HAP-1 (cell line): ENCODE measurements at regions not wholly inside any gene's neighbourhood (a gene's known extent, or its start where the extent isn't known, plus 50 kb on each side); places are given as distances from the start of the nearest gene placed in this dataset.

Experiments
- DNase-seq, 2 experiments: peaks; one replicate each; pipeline ENCODE4 v3.0.0-alpha.2; 2016 to 2020; ENCODE audit warnings: low spot score in 2 of 2
- H3K27me3 ChIP-seq: fragments of 250-450 bp; sonication (Bioruptor Pico); 2 replicates; pipeline ENCODE4 v1.5.1; 2020; ENCODE audit warnings: low read depth, mild to moderate bottlenecking, moderate library complexity
- H3K36me3 ChIP-seq: fragments of 250-450 bp; sonication (Bioruptor Pico); replicated peaks from 2 replicates; pipeline ENCODE4 v1.5.1; 2020; ENCODE audit warnings: mild to moderate bottlenecking
- H3K4me1 ChIP-seq: fragments of 250-450 bp; sonication (Bioruptor Pico); 2 replicates; pipeline ENCODE4 v1.5.1; 2020; ENCODE audit warnings: mild to moderate bottlenecking
- H3K4me3 ChIP-seq: fragments of 250-450 bp; sonication (Bioruptor Pico); 2 replicates; pipeline ENCODE4 v1.5.1; 2020; ENCODE audit warnings: mild to moderate bottlenecking, moderate library complexity
- H3K9me3 ChIP-seq: fragments of 250-450 bp; sonication (Bioruptor Pico); 2 replicates; pipeline ENCODE4 v1.5.1; 2020; ENCODE audit warnings: mild to moderate bottlenecking, moderate library complexity
- in situ Hi-C: fragments of 300-500 bp; cut with MboI; formaldehyde crosslinking; loops from 3 replicates; pipeline ENCODE4 v1.14.3; 2020; ENCODE audit warnings: low sequenced_read_pairs, inconsistent platforms, mixed read lengths

DNA sequence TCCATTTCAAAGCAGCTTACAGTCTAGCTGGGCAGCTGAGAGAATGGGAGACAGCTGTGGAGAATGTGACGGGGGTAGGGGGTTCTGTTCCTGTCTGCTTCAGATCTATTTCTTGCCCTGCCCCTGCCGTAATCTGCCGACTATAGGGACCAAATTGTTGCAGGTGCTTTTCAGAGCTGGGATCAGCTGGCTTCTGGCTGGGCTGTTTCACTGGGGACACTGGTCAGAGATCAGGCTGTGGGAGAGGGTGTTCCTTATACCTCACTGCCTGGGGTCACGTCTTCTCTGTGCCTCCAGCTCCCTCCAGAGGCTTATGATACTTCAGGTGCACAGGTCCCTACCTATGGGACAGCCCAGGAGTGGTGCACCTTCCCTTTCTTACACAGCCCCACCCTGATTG lies 514.9 kb upstream of the GOT2 start:
- Histone ChIP-seq H3K36me3 (no peaks in the 10 kb centered on the region), H3K4me1 (no peaks in the 10 kb centered on the region), H3K27me3 (no peaks in the 10 kb centered on the region), H3K4me3 (no peak overlapping the region), H3K9me3 (no peaks in the 10 kb centered on the region)
- in situ Hi-C loops: no loop called here
- no peak for DNase-seq

- no peaks in the 10 kb centered on the region for H3K36me3 ChIP-seq
- H3K9me3 ChIP-seq: no peaks in the 10 kb centered on the region
- DNase-seq: no peak
- no peaks in the 10 kb centered on the region for H3K4me1 ChIP-seq
- H3K27me3 ChIP-seq: 0 out of 2 replicates have a peak, but pooled peaks cover 3% of the 10 kb centered on the region
- H3K4me3 ChIP-seq: no peak overlapping the region
- in situ Hi-C loops: no loop called here
These were observed 508.4 kb upstream of the GOT2 start for GRCh38 chr16:59242556-59242955.

DNA sequence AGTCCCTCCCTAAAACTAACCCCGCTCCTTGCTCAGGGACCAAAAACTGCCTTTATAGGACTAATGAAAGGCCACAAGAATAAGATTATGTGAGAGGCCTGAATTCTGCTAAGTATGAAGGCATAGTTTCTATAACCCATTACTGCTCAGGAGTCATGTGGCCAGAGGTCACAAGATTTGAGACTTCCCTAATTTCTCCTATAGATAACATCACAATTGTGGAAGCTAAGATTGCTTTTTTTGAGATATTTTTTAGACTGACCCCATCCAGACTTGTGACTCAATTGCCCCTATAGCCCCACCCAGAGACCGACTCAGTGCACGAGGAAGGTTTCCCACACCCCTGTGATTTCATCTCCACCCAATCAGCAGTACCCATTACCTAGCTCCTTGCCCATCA lies 504.1 kb upstream of the GOT2 start:
- no peak for DNase-seq

GRCh38 chr16:59236804-59237458 lies 502.8 kb upstream of the GOT2 start:
- Histone ChIP-seq H3K4me1 (no peaks in the 10 kb centered on the region), H3K36me3 (no peaks in the 10 kb centered on the region), H3K27me3 (no peaks in the 10 kb centered on the region), H3K4me3 (no peak overlapping the region), H3K9me3 (no peaks in the 10 kb centered on the region)
- in situ Hi-C loops: no loop called here
- no peak for DNase-seq

More for the DNA sequence above, 504.1 kb upstream of the GOT2 start:
- H3K4me1 ChIP-seq: no peaks in the 10 kb centered on the region
- in situ Hi-C loops: no loop called here
- H3K9me3 ChIP-seq: no peaks in the 10 kb centered on the region
- no peaks in the 10 kb centered on the region for H3K36me3 ChIP-seq
- H3K27me3 ChIP-seq: no peaks in the 10 kb centered on the region
- no peak overlapping the region for H3K4me3 ChIP-seq

- no peaks in the 10 kb centered on the region for H3K36me3 ChIP-seq
- H3K27me3 ChIP-seq: no peaks in the 10 kb centered on the region
- no peak overlapping the region for H3K4me3 ChIP-seq
- in situ Hi-C loops: no loop called here
- no peaks in the 10 kb centered on the region for H3K9me3 ChIP-seq
- H3K4me1 ChIP-seq: peaks cover 11% of the 10 kb centered on the region
- DNase-seq: peak in 1 of 2 experiments; percentile 52
These were observed 490.3 kb upstream of the GOT2 start for GRCh38 chr16:59224401-59224800.

DNA sequence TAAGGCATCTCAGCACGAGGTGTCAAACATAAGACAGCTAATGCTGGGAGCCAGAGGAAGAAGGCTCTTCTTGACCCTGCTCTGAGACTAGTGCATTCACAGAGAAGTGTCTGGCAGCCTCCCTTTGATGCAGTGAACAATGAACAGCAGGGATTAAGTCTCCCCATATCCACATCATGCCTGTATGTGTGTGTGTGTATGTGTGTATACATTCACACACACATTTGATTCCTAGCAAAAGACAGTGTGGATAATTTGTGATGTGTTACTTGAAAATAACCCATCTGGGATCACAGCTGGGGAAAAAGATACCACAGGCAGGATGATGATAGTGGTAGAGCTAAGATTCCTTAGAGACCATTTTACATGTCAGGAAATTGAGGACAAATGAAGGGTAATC lies 485.9 kb upstream of the GOT2 start:
- Histone ChIP-seq H3K9me3 (no peaks in the 10 kb centered on the region), H3K4me3 (no peak overlapping the region), H3K4me1 (peaks cover 11% of the 10 kb centered on the region), H3K27me3 (no peaks in the 10 kb centered on the region), H3K36me3 (no peaks in the 10 kb centered on the region)
- in situ Hi-C loops: no loop called here
- DNase-seq: no peak

GRCh38 chr16:59216291-59216690 lies 482.2 kb upstream of the GOT2 start:
- in situ Hi-C loops: no loop called here
- no peaks in the 10 kb centered on the region for H3K36me3 ChIP-seq
- H3K4me3 ChIP-seq: no peak overlapping the region
- H3K27me3 ChIP-seq: no peaks in the 10 kb centered on the region
- peaks cover 4% of the 10 kb centered on the region for H3K4me1 ChIP-seq
- DNase-seq: no peak
- H3K9me3 ChIP-seq: no peaks in the 10 kb centered on the region

DNA sequence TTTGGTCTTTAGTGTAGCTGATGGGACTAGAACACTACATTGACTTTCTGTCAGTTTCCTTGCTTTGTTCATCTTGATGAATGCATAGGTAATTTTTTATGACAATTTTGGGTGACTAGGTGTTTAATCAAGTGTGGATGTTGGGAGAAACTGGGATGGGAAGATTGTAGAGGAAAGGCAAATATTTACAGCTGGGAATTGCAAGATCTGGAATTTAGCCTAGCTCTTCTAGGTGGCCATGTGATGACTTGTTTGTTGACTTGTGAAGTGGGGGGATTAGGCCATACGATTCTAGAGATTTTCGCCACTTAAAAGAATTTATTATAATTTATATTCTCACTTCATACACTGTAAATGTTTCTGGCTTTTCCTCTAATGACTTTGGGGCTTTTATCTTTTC lies 480.3 kb upstream of the GOT2 start:
- no peaks in the 10 kb centered on the region for H3K36me3 ChIP-seq
- H3K4me1 ChIP-seq: peaks cover 12% of the 10 kb centered on the region
- in situ Hi-C loops: no loop called here
- DNase-seq: no peak
- no peaks in the 10 kb centered on the region for H3K27me3 ChIP-seq
- H3K9me3 ChIP-seq: no peaks in the 10 kb centered on the region
- no peak overlapping the region for H3K4me3 ChIP-seq

- Histone ChIP-seq H3K27me3 (no peaks in the 10 kb centered on the region), H3K4me3 (no peak overlapping the region), H3K4me1 (peaks cover 12% of the 10 kb centered on the region), H3K36me3 (no peaks in the 10 kb centered on the region), H3K9me3 (no peaks in the 10 kb centered on the region)
- no peak for DNase-seq
- in situ Hi-C loops: no loop called here
These were observed 479.8 kb upstream of the GOT2 start for GRCh38 chr16:59213952-59214351.

DNA sequence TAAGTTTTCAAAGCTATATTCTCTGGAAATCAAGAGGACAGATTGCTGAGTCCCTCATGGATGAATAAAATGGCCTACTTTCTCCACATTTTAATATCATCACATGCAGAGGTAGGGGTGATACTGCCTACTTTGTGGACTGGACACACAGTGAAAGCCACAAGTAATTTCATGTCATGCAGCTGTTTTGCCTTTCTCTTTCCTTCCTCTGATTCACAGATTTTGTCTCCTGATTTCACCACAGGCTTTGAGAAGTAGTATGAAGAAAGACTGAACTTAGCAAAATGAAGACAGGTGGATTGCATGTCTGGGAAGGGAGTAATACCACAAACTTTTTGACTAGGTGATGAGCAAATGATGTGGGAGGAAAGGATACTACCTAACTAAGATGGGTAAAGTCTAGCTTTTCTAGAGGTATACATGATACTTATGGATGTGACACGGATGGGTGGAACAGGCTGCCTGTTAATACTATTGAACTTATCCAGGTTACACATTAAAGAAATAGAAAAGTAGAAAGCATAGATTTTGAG lies 478.4 kb upstream of the GOT2 start:
- no peak for DNase-seq

DNA sequence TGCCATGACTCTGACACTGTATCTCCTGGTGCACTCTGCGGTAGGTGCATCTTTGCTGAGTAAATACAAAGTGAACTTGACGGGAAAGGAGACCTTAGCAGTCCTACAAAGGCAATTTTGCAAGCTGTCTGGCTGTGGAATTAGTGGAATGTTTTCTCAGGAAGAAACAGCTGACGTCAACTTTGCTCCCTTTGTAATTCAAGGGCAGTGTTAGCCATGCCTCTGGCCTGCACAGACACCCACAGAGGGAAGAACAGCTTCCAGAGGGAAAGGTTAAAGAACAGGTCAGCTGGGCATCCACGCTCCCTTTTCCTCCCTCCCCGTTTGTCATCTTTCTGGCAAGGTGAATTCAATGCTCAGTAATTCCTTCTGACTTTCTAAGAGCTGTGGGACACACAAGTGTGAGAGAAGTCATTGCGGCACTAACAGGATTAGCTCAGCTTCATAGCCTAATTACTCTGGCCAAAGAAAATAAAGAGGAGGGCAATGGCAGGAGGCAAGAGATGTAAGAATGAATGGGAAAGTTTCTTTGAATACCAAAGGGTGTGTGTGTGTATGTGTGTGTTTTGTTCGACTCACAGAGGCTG lies 476.9 kb upstream of the GOT2 start:
- no peaks in the 10 kb centered on the region for H3K36me3 ChIP-seq
- H3K27me3 ChIP-seq: no peaks in the 10 kb centered on the region
- H3K9me3 ChIP-seq: no peaks in the 10 kb centered on the region; the same call in 1 of the 2 replicates
- H3K4me1 ChIP-seq: peaks cover 12% of the 10 kb centered on the region
- DNase-seq: peak; percentile 57 to 80
- no peak overlapping the region for H3K4me3 ChIP-seq
- in situ Hi-C loops: no loop called here

More for the DNA sequence above, 478.4 kb upstream of the GOT2 start:
- H3K36me3 ChIP-seq: no peaks in the 10 kb centered on the region
- no peak overlapping the region for H3K4me3 ChIP-seq
- H3K9me3 ChIP-seq: no peaks in the 10 kb centered on the region
- no peaks in the 10 kb centered on the region for H3K27me3 ChIP-seq
- in situ Hi-C loops: no loop called here
- H3K4me1 ChIP-seq: peaks cover 12% of the 10 kb centered on the region

- Histone ChIP-seq H3K36me3 (no peaks in the 10 kb centered on the region), H3K4me1 (peaks cover under 1% of the 10 kb centered on the region), H3K27me3 (peaks cover 7% of the 10 kb centered on the region; the same call in 1 of the 2 replicates), H3K9me3 (no peaks in the 10 kb centered on the region; the same call in 1 of the 2 replicates), H3K4me3 (no peak overlapping the region)
- in situ Hi-C loops: no loop called here
- no peak for DNase-seq
These were observed 471.3 kb upstream of the GOT2 start for GRCh38 chr16:59205403-59205802.

- in situ Hi-C loops: no loop called here
- Histone ChIP-seq H3K36me3 (no peaks in the 10 kb centered on the region), H3K4me3 (no peak overlapping the region), H3K9me3 (no peaks in the 10 kb centered on the region; the same call in 1 of the 2 replicates), H3K4me1 (no peaks in the 10 kb centered on the region), H3K27me3 (peaks cover 7% of the 10 kb centered on the region; the same call in 1 of the 2 replicates)
- DNase-seq: no peak
These were observed 470.5 kb upstream of the GOT2 start for GRCh38 chr16:59204589-59204988.

DNA sequence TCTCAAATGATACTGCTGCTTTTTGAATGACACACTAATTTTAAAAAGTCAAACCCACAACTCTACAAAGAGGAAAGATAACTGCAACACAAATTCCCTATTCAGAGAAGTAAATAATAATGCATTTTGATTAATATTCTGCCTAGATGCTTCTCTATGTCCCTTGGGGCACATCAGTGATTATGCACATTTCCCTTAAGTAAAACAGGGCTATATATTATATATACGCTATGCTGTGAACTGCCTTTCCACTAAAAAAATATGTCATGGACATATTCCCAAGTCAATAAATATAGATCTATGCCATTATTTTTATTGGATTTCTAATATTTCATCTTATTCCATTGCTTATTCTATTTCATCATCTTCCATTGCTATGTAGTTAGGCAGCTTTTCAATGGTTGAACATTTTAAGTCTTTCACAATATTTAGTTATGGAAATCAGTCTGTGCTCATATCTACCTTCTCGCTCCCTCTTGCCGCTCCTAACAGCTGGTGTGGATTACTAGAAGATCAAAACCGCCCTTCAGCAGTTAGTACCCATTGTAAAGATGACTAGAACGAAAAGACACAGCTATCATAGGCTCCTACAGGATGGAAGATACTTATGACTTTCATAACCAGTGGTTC lies 468.2 kb upstream of the GOT2 start:
- Histone ChIP-seq H3K27me3 (peaks cover 7% of the 10 kb centered on the region; the same call in 1 of the 2 replicates), H3K9me3 (no peaks in the 10 kb centered on the region; the same call in 1 of the 2 replicates), H3K36me3 (no peaks in the 10 kb centered on the region), H3K4me3 (no peak overlapping the region), H3K4me1 (no peaks in the 10 kb centered on the region)
- in situ Hi-C loops: no loop called here
- DNase-seq: no peak
